Activated naive CD8-positive, alpha-beta T cell treated with anti-CD3 and anti-CD28 coated beads, Interleukin-2, amount 10 ng/mL, durations not matched to agents 7 days and 5 days (primary cell): ENCODE measurements at regions not wholly inside any gene's neighbourhood (a gene's known extent, or its start where the extent isn't known, plus 50 kb on each side); places are given as distances from the start of the nearest gene placed in this dataset.
"Not testable (repeated sequence)": the region's sequence is repeated elsewhere in the genome, so short reads cannot be mapped to it uniquely, and the experiment has no call there.

ENCODE experiments used
- ATAC-seq: fragments of 150-1000 bp; cut with Tn5 transposase; one replicate; pipeline ENCODE4 v1.10.0; 2021; ENCODE audit warnings: low read depth, moderate library complexity
- POLR2A ChIA-PET: fragments of 350-600 bp; sonication (Branson Sonifier 250); formaldehyde crosslinking; loops from one replicate; lab custom pipeline; 2021; ENCODE audit warnings: antibody characterized with exemption; lab: Charles Lee
- DNase-seq: peaks from one replicate; pipeline ENCODE4 v3.0.0; 2021
- H3K27ac Mint-ChIP-seq: one replicate; pipeline ENCODE4 v1.8.0; 2022; ENCODE audit warnings: mild to moderate bottlenecking, mixed read lengths
- H3K27me3 Mint-ChIP-seq: one replicate; pipeline ENCODE4 v1.8.0; 2022; ENCODE audit warnings: mild to moderate bottlenecking, moderate library complexity, mixed read lengths
- H3K36me3 Mint-ChIP-seq: one replicate; pipeline ENCODE4 v1.8.0; 2021; ENCODE audit warnings: mild to moderate bottlenecking, mixed read lengths
- H3K4me1 Mint-ChIP-seq: one replicate; pipeline ENCODE4 v1.8.0; 2021; ENCODE audit warnings: mixed read lengths
- H3K4me3 Mint-ChIP-seq: one replicate; pipeline ENCODE4 v1.8.0; 2022; ENCODE audit warnings: mild to moderate bottlenecking, moderate library complexity, mixed read lengths
- H3K9me3 Mint-ChIP-seq: one replicate; pipeline ENCODE4 v1.8.0; 2021; ENCODE audit warnings: mixed read lengths

DNA sequence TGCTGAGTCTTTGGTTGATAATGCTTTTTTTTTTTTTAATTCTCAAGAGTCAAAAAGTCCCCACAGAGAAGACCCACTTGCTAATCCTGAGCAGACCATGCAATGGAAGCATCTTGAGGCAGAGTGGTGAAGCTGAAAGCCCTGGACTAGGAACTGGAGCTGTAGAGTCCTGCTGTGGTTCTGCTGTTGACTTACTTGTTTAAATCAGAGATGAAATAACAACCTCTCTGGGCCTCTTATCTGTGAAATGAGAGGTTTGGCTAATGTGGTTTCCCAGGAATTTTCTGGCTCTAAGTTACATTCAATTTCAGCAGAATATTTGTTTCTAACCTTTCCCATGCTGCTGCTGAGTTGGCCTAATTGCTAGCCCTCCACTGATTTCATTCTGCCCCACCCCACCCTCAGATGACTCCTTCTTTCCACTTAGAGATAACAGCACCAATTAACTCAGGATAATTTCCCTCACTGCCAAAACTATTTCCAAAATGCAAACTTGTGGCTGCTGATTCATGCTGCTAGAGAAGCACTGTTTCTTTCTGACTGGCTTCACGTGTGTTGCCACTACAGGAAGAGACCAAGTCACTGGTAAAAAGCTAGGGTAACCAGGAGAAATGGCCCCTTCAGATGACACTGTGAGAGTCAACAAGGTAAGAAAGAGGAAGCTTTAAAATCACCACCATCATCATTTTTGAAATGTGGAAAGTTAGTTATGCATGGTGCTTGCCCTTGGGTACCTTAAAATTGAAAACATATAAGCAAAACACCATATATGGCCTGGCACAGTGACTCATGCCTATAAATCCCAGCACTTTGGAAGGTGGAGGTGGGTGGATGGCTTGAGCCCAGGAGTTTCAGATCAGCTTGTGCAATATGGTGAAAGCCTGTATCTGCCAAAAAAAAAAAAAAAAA is 326.4 kb downstream of the DCHS2 start:
- H3K4me3 Mint-ChIP-seq: no peak overlapping the region
- H3K27me3 Mint-ChIP-seq: no peaks in the 10 kb centered on the region
- H3K9me3 Mint-ChIP-seq: peaks cover 2% of the 10 kb centered on the region
- DNase-seq (no peak), ATAC-seq (no peak)
- no peak overlapping the region for H3K27ac Mint-ChIP-seq
- no peaks in the 10 kb centered on the region for H3K36me3 Mint-ChIP-seq
- POLR2A ChIA-PET: no interaction called here
- no peaks in the 10 kb centered on the region for H3K4me1 Mint-ChIP-seq

DNA sequence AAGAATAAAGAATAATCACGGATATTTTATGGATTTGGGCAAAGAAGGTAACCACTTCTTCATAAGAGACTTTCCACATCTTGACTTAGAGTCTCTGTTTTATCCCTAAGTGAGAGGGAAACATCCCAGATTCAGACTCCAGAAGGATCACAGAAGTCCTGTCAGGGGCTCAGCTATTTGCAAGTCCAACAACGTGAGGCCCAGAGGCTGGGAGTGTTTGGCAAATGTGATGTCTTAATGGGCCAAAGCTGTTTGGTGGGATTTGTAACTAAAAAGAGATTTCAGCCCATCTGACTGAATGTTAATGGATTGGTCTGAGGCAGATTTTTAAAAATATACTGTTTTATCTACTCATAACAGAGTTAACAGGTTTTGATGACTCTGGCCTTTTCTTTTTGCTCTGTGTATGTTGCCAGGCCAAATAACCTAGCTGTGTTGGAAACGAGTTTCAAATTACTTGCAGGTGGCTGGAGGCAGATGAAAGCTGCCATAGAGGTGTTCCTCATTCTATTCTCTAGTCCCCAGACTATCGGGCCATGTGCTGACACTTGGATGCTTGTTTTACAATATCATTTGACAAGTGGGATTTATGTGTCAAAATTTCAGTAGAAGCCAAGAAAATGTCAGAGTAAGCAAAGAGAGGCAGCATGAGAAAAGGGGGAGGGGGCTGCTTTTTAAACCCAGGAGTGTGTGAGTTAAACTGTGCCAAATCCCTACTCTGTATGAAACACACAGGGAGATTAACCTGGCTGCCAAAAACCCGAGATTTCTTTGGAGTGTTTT is 330.9 kb downstream of the DCHS2 start:
- H3K9me3 Mint-ChIP-seq: peaks cover 2% of the 10 kb centered on the region
- no peak overlapping the region for H3K4me3 Mint-ChIP-seq
- no peaks in the 10 kb centered on the region for H3K36me3 Mint-ChIP-seq
- DNase-seq (no peak), ATAC-seq (no peak)
- no peak overlapping the region for H3K27ac Mint-ChIP-seq
- no peaks in the 10 kb centered on the region for H3K4me1 Mint-ChIP-seq
- H3K27me3 Mint-ChIP-seq: no peaks in the 10 kb centered on the region
- POLR2A ChIA-PET: no interaction called here

DNA sequence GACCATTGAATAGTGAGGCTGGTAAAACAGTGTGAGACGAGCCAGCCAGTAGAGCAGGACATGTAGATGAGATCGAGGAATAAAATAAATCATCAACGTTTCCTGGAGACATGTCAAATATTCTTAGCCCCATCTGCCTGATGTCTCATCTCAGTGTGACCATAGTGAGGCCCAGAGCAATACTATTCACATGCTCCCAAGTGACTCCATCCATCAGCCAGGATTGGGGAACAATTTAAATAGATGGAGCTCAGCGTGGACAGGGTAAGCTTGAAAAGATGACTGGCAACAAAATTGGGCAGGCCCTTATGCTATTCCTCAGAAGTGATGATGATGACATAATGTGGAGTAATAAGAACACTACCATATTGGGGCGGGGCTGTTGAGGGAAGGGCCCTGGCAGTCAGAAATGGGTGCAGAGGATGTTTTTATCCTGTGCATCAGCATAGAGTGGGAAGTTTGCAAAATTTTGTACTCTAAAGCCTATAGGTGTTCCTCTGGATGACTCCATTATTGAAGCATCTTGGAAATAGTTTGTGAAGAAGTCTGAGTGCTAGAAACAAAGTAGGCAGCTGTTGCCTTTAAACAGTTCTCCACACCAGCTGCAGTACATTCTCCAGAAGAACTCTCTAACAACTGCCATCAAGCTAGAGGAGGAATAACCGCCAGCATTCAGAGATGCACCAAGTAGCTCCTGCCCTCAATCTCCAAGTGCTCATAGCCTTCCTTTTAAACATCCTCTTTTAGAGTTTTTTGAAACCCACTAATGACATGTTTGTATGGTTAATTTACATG is 333.0 kb downstream of the DCHS2 start:
- Mint-ChIP-seq H3K27ac (no peak overlapping the region), H3K9me3 (no peaks in the 10 kb centered on the region), H3K4me1 (no peaks in the 10 kb centered on the region), H3K4me3 (no peak overlapping the region), H3K27me3 (no peaks in the 10 kb centered on the region), H3K36me3 (no peaks in the 10 kb centered on the region)
- POLR2A ChIA-PET: no interaction called here
- ATAC-seq (no peak), DNase-seq (no peak)

DNA sequence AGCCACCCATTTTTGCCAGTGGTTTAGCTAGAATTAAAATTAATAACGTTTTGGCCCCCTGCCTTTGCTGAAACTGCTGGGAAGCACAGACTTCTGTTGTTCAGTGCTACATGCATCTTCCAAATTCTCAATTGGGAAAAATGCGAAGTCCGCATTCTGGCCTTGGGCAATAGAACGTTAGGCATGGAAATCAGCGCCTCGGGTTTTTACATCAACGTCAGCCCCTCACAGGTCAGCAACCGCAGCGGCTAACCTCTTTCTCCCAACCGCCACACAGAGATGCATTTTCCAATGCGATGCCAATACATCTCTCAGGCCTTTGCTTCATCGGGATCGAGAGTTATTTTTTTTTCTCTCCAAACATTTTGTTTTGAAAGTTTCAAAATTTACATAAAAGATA is 339.1 kb downstream of the DCHS2 start:
- no peaks in the 10 kb centered on the region for H3K9me3 Mint-ChIP-seq
- no peaks in the 10 kb centered on the region for H3K4me1 Mint-ChIP-seq
- H3K4me3 Mint-ChIP-seq: no peak overlapping the region
- ATAC-seq (no peak), DNase-seq (no peak)
- no peaks in the 10 kb centered on the region for H3K36me3 Mint-ChIP-seq
- H3K27me3 Mint-ChIP-seq: no peaks in the 10 kb centered on the region
- no peak overlapping the region for H3K27ac Mint-ChIP-seq
- POLR2A ChIA-PET: no interaction called here

DNA sequence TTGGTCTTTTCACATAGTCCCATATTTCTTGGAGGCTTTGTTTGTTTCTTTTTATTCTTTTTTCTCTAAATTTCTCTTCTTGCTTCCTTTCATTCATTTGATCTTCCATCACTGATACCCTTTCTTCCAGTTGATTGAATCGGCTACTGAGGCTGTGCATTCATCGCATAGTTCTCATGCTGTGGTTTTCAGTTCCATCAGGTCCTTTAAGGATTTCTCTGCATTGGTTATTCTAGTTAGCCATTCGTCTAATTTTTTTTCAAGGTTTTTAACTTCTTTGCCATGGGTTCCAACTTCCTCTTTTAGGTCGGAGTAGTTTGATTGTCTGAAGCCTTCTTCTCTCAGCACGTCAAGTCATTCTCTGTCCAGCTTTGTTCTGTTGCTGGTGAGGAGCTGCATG is 342.4 kb downstream of the DCHS2 start:
- H3K9me3 Mint-ChIP-seq, DNase-seq, H3K27me3 Mint-ChIP-seq, POLR2A ChIA-PET, H3K27ac Mint-ChIP-seq, H3K4me3 Mint-ChIP-seq, ATAC-seq, H3K4me1 Mint-ChIP-seq, H3K36me3 Mint-ChIP-seq: not testable (repeated sequence)

DNA sequence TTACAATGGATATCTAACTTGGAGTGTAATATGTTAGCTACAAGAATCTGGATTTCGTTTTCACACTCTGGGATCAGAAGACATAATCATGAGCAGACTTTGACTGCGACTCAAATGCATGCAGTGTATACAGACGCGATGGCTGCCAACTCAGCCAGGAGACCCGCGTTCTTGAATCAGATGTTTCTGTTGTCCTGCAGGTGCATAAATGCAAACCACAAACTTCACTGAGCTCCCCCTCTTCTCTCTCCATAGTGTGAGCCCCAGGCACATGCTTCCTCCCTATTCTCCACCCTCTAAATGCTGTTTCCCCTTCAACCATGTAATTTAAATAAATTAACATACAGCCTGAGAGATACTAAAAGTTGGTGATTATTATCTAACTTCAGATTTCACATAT is 347.9 kb downstream of the DCHS2 start:
- Mint-ChIP-seq H3K9me3 (no peaks in the 10 kb centered on the region), H3K27me3 (no peaks in the 10 kb centered on the region), H3K27ac (no peak overlapping the region), H3K36me3 (no peaks in the 10 kb centered on the region), H3K4me1 (no peaks in the 10 kb centered on the region), H3K4me3 (no peak overlapping the region)
- no peak for DNase-seq
- ATAC-seq: no peak
- POLR2A ChIA-PET: no interaction called here

DNA sequence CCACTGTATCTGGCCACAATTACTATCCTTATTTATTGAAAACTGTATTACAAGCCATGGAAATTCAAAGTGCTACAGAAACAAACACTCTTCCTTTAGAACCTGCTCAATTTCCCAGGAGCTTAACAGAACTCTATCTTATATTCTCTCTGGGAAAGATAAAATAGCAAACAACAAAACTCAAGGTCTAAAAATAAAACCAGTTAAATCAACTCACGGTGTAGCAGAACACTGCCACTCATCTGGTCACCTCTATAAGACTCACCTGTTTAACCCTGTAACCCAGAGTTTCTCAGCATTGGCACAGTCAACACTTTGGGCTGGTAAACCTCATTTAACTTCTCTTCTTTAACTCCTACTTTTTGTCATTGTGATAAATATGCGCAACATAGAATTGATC is 348.9 kb downstream of the DCHS2 start:
- Mint-ChIP-seq H3K27ac (no peak overlapping the region), H3K9me3 (no peaks in the 10 kb centered on the region), H3K4me1 (no peaks in the 10 kb centered on the region), H3K36me3 (no peaks in the 10 kb centered on the region), H3K27me3 (no peaks in the 10 kb centered on the region), H3K4me3 (no peak overlapping the region)
- no peak for DNase-seq
- POLR2A ChIA-PET: no interaction called here
- no peak for ATAC-seq

DNA sequence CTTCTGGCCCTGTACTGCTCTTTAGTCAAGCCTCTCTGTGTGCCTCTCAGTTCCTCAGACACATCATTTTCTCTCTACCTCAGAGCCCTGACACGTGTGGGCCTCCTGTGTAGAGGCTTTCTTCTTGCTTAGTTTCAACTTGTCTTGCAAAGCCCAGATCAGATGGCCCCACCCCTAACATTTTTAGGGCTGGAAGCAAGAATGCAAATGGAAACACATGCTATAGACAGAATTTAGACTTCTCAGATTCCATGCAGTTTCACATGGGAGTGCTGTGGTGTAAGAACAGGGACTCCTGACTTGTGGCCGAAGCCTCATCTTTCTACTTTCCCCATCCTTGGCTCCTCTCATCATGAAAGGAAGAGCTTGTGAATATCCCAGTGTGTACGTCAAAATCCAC is 350.7 kb downstream of the DCHS2 start:
- POLR2A ChIA-PET: no interaction called here
- H3K4me1 Mint-ChIP-seq: no peaks in the 10 kb centered on the region
- H3K4me3 Mint-ChIP-seq: no peak overlapping the region
- H3K9me3 Mint-ChIP-seq: no peaks in the 10 kb centered on the region
- ATAC-seq: no peak
- H3K36me3 Mint-ChIP-seq: no peaks in the 10 kb centered on the region
- no peaks in the 10 kb centered on the region for H3K27me3 Mint-ChIP-seq
- DNase-seq: no peak
- no peak overlapping the region for H3K27ac Mint-ChIP-seq

DNA sequence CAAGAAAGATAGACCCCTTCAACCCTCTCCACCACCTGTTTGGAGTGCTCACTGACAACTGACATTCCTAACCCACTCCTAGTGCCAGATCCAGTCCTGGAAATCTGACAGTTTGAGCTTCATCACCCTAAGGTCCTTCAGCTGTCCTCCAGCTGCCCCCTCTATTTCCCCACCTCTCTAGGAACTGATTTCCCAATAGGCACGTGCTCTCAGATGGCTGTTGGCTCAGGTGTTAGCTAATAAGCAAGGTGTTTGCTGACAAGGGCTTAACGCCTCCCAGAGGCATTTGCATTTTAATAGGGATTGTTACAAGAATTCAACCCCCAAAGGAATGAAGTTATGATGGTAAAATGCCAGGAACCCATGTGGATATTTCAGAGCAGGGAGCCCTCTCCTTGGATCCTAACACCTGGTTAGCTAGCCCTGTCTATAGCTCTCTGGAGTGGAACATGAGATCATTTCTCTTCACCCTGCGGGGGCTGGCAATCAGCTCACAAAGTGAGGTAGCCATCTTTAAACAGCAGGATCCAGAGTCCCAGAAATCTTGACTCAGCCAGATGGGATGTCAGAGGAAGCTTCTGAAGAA is 348.5 kb upstream of the SFRP2 start:
- H3K36me3 Mint-ChIP-seq: no peaks in the 10 kb centered on the region
- no peaks in the 10 kb centered on the region for H3K9me3 Mint-ChIP-seq
- H3K4me1 Mint-ChIP-seq: no peaks in the 10 kb centered on the region
- ATAC-seq (no peak), DNase-seq (no peak)
- no peak overlapping the region for H3K4me3 Mint-ChIP-seq
- POLR2A ChIA-PET: no interaction called here
- H3K27me3 Mint-ChIP-seq: no peaks in the 10 kb centered on the region
- H3K27ac Mint-ChIP-seq: no peak overlapping the region

DNA sequence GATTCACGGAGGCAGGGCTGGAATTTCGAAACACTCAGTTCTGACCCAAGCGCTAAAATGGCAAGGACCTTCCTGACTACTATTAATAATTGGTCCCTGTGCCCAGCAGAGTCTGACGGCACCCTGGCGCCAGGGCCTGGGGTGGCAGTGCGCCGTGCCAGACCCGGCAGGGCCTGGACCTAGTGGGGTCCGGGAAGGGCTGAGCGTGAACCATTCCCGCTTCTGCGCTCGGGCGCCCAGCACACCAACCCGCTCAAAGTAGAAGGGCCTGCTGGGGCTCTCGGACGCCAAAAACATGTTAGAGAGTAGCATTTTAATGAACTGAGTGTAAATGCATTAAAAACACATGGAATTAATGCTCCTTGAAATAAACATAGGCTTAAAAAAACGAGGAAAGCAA is 346.7 kb upstream of the SFRP2 start:
- DNase-seq (no peak), ATAC-seq (no peak)
- Mint-ChIP-seq H3K4me1 (no peaks in the 10 kb centered on the region), H3K27ac (no peak overlapping the region), H3K4me3 (no peak overlapping the region), H3K36me3 (no peaks in the 10 kb centered on the region), H3K27me3 (peaks cover 5% of the 10 kb centered on the region), H3K9me3 (no peaks in the 10 kb centered on the region)
- POLR2A ChIA-PET: no interaction called here

DNA sequence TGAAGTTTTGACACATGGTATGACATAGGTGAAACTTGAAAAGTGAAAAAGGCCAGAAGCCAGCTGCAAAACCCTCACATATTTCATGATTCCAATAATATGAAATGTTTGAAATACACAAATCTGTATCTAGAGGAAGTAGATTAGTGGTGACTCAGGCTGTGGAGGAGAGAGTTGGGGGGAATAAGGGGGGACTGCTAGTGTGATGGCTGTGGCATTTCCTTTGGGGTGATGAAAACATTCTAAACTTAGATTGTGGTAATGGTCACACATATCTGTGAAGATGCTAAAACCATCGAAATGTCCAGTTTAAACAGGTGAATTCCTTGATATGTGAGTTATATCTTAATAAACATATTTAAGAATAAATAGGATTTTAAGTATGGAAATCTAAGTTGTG is 343.5 kb upstream of the SFRP2 start:
- DNase-seq: no peak
- peaks cover 8% of the 10 kb centered on the region for H3K27me3 Mint-ChIP-seq
- no peaks in the 10 kb centered on the region for H3K4me1 Mint-ChIP-seq
- no peaks in the 10 kb centered on the region for H3K36me3 Mint-ChIP-seq
- POLR2A ChIA-PET: no interaction called here
- H3K9me3 Mint-ChIP-seq: no peaks in the 10 kb centered on the region
- H3K4me3 Mint-ChIP-seq: no peak overlapping the region
- H3K27ac Mint-ChIP-seq: no peak overlapping the region
- ATAC-seq: no peak

DNA sequence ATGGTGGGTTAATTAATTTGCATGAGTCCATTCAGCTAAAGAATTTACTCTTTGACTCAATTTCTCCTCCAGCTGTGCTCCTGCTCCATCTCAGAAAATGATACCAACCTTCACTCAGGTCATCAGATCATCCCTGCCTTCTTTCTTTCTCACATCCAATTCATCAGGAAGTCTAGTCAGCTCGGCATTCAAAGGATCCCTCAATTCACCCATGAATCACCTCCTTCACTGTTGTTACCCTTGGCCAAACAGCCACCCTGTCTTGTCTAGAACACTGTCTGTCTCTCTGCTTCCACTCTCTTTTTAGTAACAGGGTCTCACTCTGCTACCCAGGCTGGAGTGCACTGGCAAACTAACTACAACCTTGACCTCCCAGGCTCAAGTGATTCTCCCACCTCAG is 337.4 kb upstream of the SFRP2 start:
- no peaks in the 10 kb centered on the region for H3K36me3 Mint-ChIP-seq
- no peak overlapping the region for H3K27ac Mint-ChIP-seq
- no peak overlapping the region for H3K4me3 Mint-ChIP-seq
- POLR2A ChIA-PET: no interaction called here
- ATAC-seq (no peak), DNase-seq (no peak)
- no peaks in the 10 kb centered on the region for H3K9me3 Mint-ChIP-seq
- peaks cover 1% of the 10 kb centered on the region for H3K4me1 Mint-ChIP-seq
- peaks cover 8% of the 10 kb centered on the region for H3K27me3 Mint-ChIP-seq

DNA sequence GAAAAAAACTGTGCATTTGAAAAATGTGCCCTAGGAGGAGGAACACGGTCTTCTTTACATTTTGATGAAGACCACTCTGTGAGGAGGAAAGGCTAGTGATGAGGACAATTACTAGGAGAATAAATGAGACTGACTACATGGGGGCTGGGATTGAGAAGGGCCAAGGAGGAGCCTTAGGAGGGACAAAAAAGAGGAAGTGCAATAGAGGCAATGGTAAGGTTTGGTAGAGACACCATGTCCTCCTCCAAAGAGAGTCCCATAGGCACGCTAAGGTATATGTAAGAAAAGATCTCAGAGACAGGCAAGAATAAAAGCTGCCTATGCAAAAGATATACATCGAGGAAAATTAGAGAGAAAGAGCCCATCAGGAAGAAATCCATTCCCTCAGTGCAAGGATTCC is 336.5 kb upstream of the SFRP2 start:
- Mint-ChIP-seq H3K36me3 (no peaks in the 10 kb centered on the region), H3K27ac (no peak overlapping the region), H3K9me3 (no peaks in the 10 kb centered on the region), H3K27me3 (peaks cover 2% of the 10 kb centered on the region), H3K4me1 (peaks cover 1% of the 10 kb centered on the region), H3K4me3 (no peak overlapping the region)
- no peak for DNase-seq
- no peak for ATAC-seq
- POLR2A ChIA-PET: no interaction called here
